Thoracic aorta (tissue), 2 donors: ENCODE measurements at regions not wholly inside any gene's neighbourhood (a gene's known extent, or its start where the extent isn't known, plus 50 kb on each side); places are given as distances from the start of the nearest gene placed in this dataset.
"Not testable (repeated sequence)": the region's sequence is repeated elsewhere in the genome, so short reads cannot be mapped to it uniquely, and the experiment has no call there.

Source experiments
- ATAC-seq: fragments of 150-250 bp; one replicate; pipeline ENCODE4 v1.8.0; 2017; ENCODE audit warnings: low read depth; ENCODE audit not compliant: insufficient number of reproducible peaks, low FRiP score
- DNase-seq: peaks from one replicate; pipeline ENCODE4 v3.0.0-alpha.2; 2020; ENCODE audit warnings: low spot score
- H3K27ac ChIP-seq, 2 donors: fragments of 200-600 bp; sonication (generic); 1 replicate in 1 of 2; 2 replicates in 1 of 2; pipeline ENCODE4 v1.5.1; 2016; ENCODE audit warnings: mild to moderate bottlenecking in 2 of 2, moderate library complexity in 2 of 2
- H3K27me3 ChIP-seq: fragments of 200-600 bp; sonication (generic); replicated peaks from 2 replicates; pipeline ENCODE4 v1.6.0; 2016; ENCODE audit warnings: mild to moderate bottlenecking; ENCODE audit not compliant: insufficient read depth
- H3K36me3 ChIP-seq: fragments of 200-600 bp; sonication (generic); one replicate; pipeline ENCODE4 v1.5.1; 2016
- H3K4me1 ChIP-seq, 2 donors: fragments of 200-600 bp; sonication (generic); 1 replicate in 1 of 2; 2 replicates in 1 of 2; pipeline versions ENCODE4 v1.5.1 to v1.6.0; 2016; ENCODE audit warnings: low read depth in 2 of 2, mild to moderate bottlenecking in 1 of 2; ENCODE audit not compliant: control insufficient read depth in 1 of 2
- H3K4me3 ChIP-seq: fragments of 200-600 bp; sonication (generic); 2 replicates; pipeline ENCODE4 v1.5.1; 2016; ENCODE audit warnings: mild to moderate bottlenecking
- H3K9me3 ChIP-seq: fragments of 200-600 bp; sonication (generic); 2 replicates; pipeline ENCODE4 v1.5.1; 2016
- CTCF ChIP-seq: fragments of 200-600 bp; sonication (generic); IDR thresholded peaks from one replicate; pipeline ENCODE4 v1.5.1; 2019; ENCODE audit warnings: antibody characterized with exemption

DNA sequence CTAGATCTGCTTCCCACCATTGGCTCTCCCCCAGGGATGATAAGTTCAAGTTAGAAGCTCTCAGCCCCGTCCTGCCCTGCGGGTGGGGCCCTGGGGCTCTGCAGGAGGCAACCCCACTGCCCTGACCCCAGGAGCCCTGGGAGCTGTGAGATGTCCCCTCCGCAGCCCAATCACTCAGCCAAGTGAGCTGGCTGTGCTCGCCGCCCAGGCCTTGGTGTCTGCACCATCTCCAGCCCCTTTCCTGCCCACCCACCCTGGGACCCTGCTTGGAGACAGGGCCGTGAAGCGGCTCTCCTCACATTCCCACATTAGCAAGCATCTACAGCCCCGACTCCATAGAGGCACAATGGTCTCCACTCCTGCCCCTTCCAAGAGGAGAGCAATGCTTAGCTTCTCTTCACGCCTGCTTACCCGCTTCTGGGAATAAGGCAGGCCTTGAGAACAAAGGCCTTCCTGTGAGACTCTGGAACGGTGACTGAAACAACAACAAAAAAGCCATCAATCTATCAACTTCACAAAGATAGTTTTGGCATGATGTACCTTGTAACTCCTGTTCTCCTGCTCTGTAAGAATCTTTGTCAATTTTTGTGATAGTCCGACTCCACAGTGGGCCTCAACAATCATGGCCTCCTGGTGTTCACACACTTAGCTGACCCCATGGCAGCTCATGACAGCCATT, 67.7 kb downstream of the FOXL3 start:
- no peak for TF ChIP-seq CTCF
- ATAC-seq (no peak), DNase-seq (no peak)
- no peak overlapping the region for H3K4me3 ChIP-seq
- no peak overlapping the region for H3K27ac ChIP-seq
- no peaks in the 10 kb centered on the region for H3K36me3 ChIP-seq
- no peaks in the 10 kb centered on the region for H3K27me3 ChIP-seq
- no peaks in the 10 kb centered on the region for H3K9me3 ChIP-seq
- no peaks in the 10 kb centered on the region for H3K4me1 ChIP-seq

- no peaks in the 10 kb centered on the region for H3K27me3 ChIP-seq
These were observed 68.4 kb downstream of the FOXL3 start for GRCh38 chr7:358352-358751.

DNA sequence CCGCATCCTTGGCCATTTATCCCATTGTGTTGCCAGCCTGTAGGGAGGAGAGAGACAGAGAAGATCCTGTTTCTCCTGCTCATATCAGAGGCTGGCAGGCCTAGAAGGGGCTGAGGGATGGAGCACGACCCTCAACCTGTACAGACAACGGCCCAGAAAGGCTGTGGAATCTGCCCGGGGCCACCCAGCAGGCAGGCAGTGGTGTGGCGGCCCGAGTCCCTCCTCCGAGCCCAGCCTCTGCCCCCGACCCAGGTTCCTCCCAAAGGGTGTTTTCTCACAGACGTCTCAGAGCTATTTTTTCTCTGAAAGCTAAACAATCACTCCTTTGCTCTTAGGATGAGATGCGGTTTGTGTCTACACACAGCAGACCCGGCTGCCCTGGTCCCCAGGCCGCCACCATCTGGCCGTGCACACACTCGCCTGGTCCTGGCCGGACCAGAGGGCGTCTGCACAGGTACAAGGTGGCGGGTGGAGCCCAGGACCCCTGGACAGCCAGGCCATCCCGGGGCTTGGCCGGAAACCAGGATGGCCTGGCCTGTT, 69.3 kb downstream of the FOXL3 start:
- no peaks in the 10 kb centered on the region for H3K4me1 ChIP-seq
- no peak overlapping the region for H3K4me3 ChIP-seq
- TF ChIP-seq CTCF, result no peak
- no peak overlapping the region for H3K27ac ChIP-seq
- ATAC-seq (no peak), DNase-seq (no peak)
- no peaks in the 10 kb centered on the region for H3K27me3 ChIP-seq
- no peaks in the 10 kb centered on the region for H3K9me3 ChIP-seq
- H3K36me3 ChIP-seq, result no peaks in the 10 kb centered on the region

More at GRCh38 chr7:358352-358751, 68.4 kb downstream of the FOXL3 start:
- no peaks in the 10 kb centered on the region for H3K4me1 ChIP-seq
- H3K4me3 ChIP-seq, result no peak overlapping the region
- no peaks in the 10 kb centered on the region for H3K36me3 ChIP-seq
- DNase-seq (no peak), ATAC-seq (no peak)
- no peak for TF ChIP-seq CTCF
- H3K9me3 ChIP-seq, result no peaks in the 10 kb centered on the region
- no peak overlapping the region for H3K27ac ChIP-seq

- ATAC-seq (no peak), DNase-seq (no peak)
- Histone ChIP-seq H3K4me3 (no peak overlapping the region), H3K27me3 (no peaks in the 10 kb centered on the region), H3K27ac (no peak overlapping the region), H3K9me3 (no peaks in the 10 kb centered on the region), H3K36me3 (no peaks in the 10 kb centered on the region), H3K4me1 (no peaks in the 10 kb centered on the region)
- no peak for TF ChIP-seq CTCF
These were observed 69.9 kb downstream of the FOXL3 start for GRCh38 chr7:359766-360361.

DNA sequence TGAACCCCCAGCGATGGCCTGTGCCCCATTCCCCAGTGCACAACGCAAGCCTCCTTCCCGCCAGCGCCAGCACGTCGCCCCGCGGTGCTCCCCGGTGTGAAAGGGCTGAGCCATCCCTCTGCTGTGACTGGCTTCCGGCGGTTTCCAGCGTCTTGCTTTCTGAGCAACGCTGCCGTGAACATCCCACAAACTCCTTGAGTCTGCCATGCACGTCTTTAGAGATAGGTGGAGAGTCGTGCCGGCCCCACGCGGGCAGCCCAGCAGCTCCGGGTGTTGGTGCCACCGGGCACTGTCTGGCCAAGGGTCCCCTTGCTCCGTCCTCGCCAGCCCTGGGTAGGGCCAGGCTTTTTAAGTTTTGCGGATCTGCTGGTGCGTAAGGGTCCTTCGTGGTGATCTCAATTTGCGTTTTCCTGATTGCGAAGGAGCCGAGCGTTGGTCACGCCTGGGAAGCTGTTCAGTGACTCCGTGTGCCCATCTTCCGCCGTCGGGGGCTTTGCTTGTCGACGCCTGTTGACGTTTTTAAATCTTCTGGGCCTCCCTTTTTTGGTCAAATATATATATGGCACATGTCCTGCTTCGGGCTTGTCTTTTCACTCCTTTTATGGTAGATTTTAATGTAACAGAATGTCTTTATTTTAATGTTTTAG, 70.6 kb downstream of the FOXL3 start:
- Histone ChIP-seq H3K36me3 (no peaks in the 10 kb centered on the region), H3K27me3 (no peaks in the 10 kb centered on the region), H3K4me3 (no peak overlapping the region), H3K4me1 (no peaks in the 10 kb centered on the region), H3K27ac (no peak overlapping the region), H3K9me3 (no peaks in the 10 kb centered on the region)
- no peak for TF ChIP-seq CTCF
- DNase-seq (no peak), ATAC-seq (no peak)

DNA sequence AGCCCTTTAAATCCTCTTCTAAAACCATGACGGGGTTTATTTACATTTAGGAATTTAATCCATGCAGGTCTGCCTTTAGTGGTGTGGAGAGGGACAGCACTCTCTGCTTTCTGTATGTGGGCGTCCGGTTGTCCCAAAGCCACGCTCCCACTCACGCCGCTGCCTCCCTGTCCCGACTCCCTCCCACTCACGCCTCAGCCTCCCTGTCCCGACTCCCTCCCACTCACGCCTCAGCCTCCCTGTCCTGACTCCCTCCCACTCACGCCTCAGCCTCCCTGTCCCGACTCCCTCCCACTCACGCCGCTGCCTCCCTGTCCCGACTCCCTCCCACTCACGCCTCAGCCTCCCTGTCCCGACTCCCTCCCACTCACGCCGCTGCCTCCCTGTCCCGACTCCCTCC, 71.2 kb downstream of the FOXL3 start:
- not testable (repeated sequence) for ATAC-seq, H3K27me3 ChIP-seq, DNase-seq, H3K36me3 ChIP-seq, H3K27ac ChIP-seq, H3K4me3 ChIP-seq, H3K4me1 ChIP-seq, H3K9me3 ChIP-seq
